ENCODE measurements at regions not wholly inside any gene's neighbourhood (a gene's known extent, or its start where the extent isn't known, plus 50 kb on each side); places are given as distances from the start of the nearest gene placed in this dataset.

- DNase-seq = no peak
These were observed 478.7 kb upstream of the TCF4 start for GRCh38 chr18:56066524-56067213.

- DNase-seq = no peak
These were observed 477.1 kb upstream of the TCF4 start for GRCh38 chr18:56065086-56065485.

GRCh38 chr18:56062931-56063330 lies 474.9 kb upstream of the TCF4 start:
- DNase-seq = no peak

GRCh38 chr18:56060967-56061541 lies 473.1 kb upstream of the TCF4 start:
- no peak for DNase-seq

- no peak for DNase-seq
These were observed 464.2 kb upstream of the TCF4 start for GRCh38 chr18:56052202-56052601.

- DNase-seq = no peak
These were observed 456.2 kb upstream of the TCF4 start for GRCh38 chr18:56044239-56044638.

- no peak for DNase-seq
These were observed 455.7 kb upstream of the TCF4 start for GRCh38 chr18:56043641-56044061.

GRCh38 chr18:56042915-56043536 lies 455.0 kb upstream of the TCF4 start:
- DNase-seq = no peak

GRCh38 chr18:56038171-56039030 lies 450.4 kb upstream of the TCF4 start:
- no peak for DNase-seq

GRCh38 chr18:56036741-56037140 lies 448.7 kb upstream of the TCF4 start:
- no peak for DNase-seq

- DNase-seq = no peak
These were observed 447.6 kb upstream of the TCF4 start for GRCh38 chr18:56035546-56035945.

GRCh38 chr18:56034949-56035348 lies 447.0 kb upstream of the TCF4 start:
- DNase-seq = no peak

GRCh38 chr18:56030060-56030459 lies 442.1 kb upstream of the TCF4 start:
- DNase-seq = no peak

- no peak for DNase-seq
These were observed 440.5 kb upstream of the TCF4 start for GRCh38 chr18:56028514-56028913.

GRCh38 chr18:56026509-56026908 lies 438.5 kb upstream of the TCF4 start:
- DNase-seq = no peak

- DNase-seq = no peak
These were observed 433.8 kb upstream of the TCF4 start for GRCh38 chr18:56021809-56022195.

- DNase-seq = no peak
These were observed 433.3 kb upstream of the TCF4 start for GRCh38 chr18:56021136-56021808.

- no peak for DNase-seq
These were observed 431.9 kb upstream of the TCF4 start for GRCh38 chr18:56019908-56020307.

- no peak for DNase-seq
These were observed 431.2 kb upstream of the TCF4 start for GRCh38 chr18:56019156-56019555.

- no peak for DNase-seq
These were observed 421.4 kb upstream of the TCF4 start for GRCh38 chr18:56009411-56009810.

GRCh38 chr18:56003720-56004088 lies 415.7 kb upstream of the TCF4 start:
- DNase-seq = no peak

GRCh38 chr18:56003009-56003719 lies 415.2 kb upstream of the TCF4 start:
- DNase-seq = no peak
